ENCODE measurements at regions not wholly inside any gene's neighbourhood (a gene's known extent, or its start where the extent isn't known, plus 50 kb on each side); places are given as distances from the start of the nearest gene placed in this dataset.

DNA sequence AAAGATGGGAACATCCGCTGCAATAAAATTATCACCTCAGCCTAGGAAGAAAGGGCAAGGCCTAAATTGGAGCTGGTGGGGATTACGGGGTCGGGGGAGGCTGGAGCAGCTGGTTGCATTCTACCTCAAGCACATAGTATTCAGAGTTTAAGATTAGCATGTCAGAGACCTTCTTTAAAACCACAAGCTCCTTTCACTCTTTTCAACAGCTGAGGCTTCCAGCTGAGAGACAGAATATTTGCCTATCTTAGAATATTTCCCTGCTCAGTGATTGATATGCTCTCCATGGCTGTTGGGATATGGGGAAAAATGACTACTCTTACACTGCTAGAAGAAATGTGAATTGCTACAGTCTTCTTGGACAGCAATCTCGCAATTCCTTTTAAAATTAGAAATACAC is 248.6 kb downstream of the TBX15 start:
- no peak for TF ChIP-seq POLR2A (IDR thresholded peaks at IDR 0.05)
- H3K27ac ChIP-seq = no peak overlapping the region
- H3K36me3 ChIP-seq = no peaks in the 10 kb centered on the region
- no peaks in the 10 kb centered on the region for H3K9me3 ChIP-seq
- H3K4me1 ChIP-seq = no peaks in the 10 kb centered on the region
- H3K4me3 ChIP-seq = no peak overlapping the region
- DNase-seq (ENCODE audit: low spot score in 2 of 2) = no peak
- H3K27me3 ChIP-seq = no peaks in the 10 kb centered on the region
- WGBS, 2 donors = 32 to 44% methylated on average over 4 of the region's 4 CpGs

DNA sequence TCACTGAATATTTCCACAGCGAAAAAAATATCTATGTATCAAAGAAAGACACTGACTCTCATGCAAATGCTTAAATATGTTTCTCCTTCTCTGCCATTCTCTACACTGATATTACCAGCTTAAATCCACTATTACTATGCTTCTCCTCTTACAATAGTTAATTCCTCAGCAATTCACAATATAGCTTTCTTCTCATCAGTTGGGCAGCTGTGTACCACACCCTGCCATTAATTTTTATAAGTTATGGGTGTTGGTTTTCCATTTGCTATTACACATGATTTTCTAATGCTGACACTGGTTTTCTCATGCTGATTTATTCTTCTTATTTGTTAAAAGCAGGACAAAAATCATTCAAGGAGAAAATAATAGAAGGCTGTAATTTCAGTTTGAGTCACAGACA is 251.8 kb downstream of the TBX15 start:
- H3K9me3 ChIP-seq = no peaks in the 10 kb centered on the region
- H3K4me1 ChIP-seq = no peaks in the 10 kb centered on the region
- TF ChIP-seq, protein P1, sequence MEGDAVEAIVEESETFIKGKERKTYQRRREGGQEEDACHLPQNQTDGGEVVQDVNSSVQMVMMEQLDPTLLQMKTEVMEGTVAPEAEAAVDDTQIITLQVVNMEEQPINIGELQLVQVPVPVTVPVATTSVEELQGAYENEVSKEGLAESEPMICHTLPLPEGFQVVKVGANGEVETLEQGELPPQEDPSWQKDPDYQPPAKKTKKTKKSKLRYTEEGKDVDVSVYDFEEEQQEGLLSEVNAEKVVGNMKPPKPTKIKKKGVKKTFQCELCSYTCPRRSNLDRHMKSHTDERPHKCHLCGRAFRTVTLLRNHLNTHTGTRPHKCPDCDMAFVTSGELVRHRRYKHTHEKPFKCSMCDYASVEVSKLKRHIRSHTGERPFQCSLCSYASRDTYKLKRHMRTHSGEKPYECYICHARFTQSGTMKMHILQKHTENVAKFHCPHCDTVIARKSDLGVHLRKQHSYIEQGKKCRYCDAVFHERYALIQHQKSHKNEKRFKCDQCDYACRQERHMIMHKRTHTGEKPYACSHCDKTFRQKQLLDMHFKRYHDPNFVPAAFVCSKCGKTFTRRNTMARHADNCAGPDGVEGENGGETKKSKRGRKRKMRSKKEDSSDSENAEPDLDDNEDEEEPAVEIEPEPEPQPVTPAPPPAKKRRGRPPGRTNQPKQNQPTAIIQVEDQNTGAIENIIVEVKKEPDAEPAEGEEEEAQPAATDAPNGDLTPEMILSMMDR (IDR thresholded peaks at IDR 0.05) = no peak
- no peaks in the 10 kb centered on the region for H3K36me3 ChIP-seq
- DNase-seq (ENCODE audit: low spot score in 2 of 2) = no peak
- H3K4me3 ChIP-seq = no peak overlapping the region
- no peaks in the 10 kb centered on the region for H3K27me3 ChIP-seq
- H3K27ac ChIP-seq = no peak overlapping the region
- WGBS, 2 donors = 96 to 97% methylated on average over 1 of the region's 1 CpG

DNA sequence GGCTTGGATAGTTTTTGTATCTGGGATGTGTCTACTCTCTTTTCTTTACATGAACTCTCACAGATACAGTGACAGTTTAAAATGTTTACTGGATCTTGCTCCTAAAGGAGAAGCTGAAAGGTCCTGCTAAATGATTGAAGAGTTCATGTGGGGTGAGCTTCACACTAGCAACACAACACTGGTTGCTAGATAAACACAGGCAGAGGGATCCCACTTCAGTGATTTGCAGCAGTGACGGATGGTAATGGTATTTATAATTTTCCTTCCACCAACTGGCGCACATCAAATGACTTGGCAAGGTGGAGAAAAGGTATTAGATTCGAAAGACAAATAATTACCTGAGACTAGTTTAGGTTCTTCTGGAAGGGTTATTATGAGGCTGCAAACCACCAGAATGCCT is 270.2 kb downstream of the TBX15 start:
- H3K36me3 ChIP-seq = no peaks in the 10 kb centered on the region
- 86 to 90% methylated on average over 3 of the region's 3 CpGs for WGBS, 2 donors
- no peaks in the 10 kb centered on the region for H3K27me3 ChIP-seq
- peaks cover 0 to 7% (median 0%) of the 10 kb centered on the region in 4 donors for H3K9me3 ChIP-seq
- DNase-seq (ENCODE audit: low spot score in 2 of 2) = no peak
- no peaks in the 10 kb centered on the region for H3K4me1 ChIP-seq
- H3K27ac ChIP-seq = no peak overlapping the region
- TF ChIP-seq POLR2A (IDR thresholded peaks at IDR 0.05) = no peak
- TF ChIP-seq, protein P1 (IDR thresholded peaks at IDR 0.05) = no peak
- no peak for TF ChIP-seq EP300 (IDR thresholded peaks at IDR 0.05)
- H3K4me3 ChIP-seq = no peak overlapping the region

DNA sequence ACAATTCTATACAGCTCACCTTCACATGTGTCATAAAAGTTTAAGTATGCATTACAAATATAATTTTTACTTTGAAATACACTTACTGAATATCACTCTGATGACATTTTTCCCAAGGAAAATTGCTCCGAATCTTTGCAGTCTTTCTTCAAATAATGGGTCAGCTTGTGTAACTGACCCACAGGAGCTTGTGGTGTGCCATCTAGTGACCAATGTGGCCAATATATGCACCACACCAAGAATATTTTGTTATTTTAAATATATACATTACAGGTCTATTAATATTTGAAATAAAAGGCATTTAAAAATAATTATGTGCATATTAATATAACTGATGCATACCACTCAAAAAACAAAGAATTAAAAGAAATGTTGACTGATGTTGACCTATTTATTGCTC is 271.4 kb downstream of the TBX15 start:
- Histone ChIP-seq H3K4me3 (no peak overlapping the region), H3K36me3 (no peaks in the 10 kb centered on the region), H3K9me3 (peaks cover 0 to 3% (median 0%) of the 10 kb centered on the region in 4 donors), H3K4me1 (no peaks in the 10 kb centered on the region), H3K27ac (no peak overlapping the region), H3K27me3 (no peaks in the 10 kb centered on the region)
- 38 to 68% methylated on average over 1 of the region's 1 CpG for WGBS, 2 donors
- no peak for DNase-seq (ENCODE audit: low spot score in 2 of 2)
- no peak for TF ChIP-seq EP300 (IDR thresholded peaks at IDR 0.05)
- no peak for TF ChIP-seq POLR2A (IDR thresholded peaks at IDR 0.05)
- TF ChIP-seq, protein P1 (IDR thresholded peaks at IDR 0.05) = no peak

DNA sequence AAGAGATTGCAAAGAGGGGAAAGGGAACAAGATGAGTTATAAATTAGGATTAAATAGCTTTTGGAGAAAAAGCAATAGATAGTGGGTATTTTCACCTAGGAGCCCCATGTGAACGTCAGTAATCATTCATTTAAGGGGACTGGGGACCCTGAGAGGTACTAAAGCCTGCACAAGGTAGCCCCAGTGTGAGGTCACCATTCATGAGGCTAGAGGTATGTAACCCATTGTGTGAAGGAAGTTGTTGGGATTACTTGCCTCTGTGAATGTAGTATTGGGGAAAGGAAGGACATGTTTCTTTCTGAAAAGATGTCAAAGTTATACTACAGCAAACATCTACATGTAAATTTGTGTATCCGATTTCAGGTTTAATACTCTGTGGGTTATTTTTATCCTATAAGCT is 276.8 kb downstream of the TBX15 start:
- 39 to 54% methylated on average over 2 of the region's 2 CpGs for WGBS, 2 donors
- DNase-seq (ENCODE audit: low spot score in 2 of 2) = no peak
- Histone ChIP-seq H3K27ac (no peak overlapping the region), H3K27me3 (no peaks in the 10 kb centered on the region), H3K4me3 (no peak overlapping the region), H3K4me1 (no peaks in the 10 kb centered on the region), H3K9me3 (peaks cover 0 to 5% (median 0%) of the 10 kb centered on the region in 4 donors), H3K36me3 (no peaks in the 10 kb centered on the region)
- TF ChIP-seq POLR2A (IDR thresholded peaks at IDR 0.05) (no peak), EP300 (IDR thresholded peaks at IDR 0.05) (no peak)
- TF ChIP-seq, protein P1 (IDR thresholded peaks at IDR 0.05) = no peak

DNA sequence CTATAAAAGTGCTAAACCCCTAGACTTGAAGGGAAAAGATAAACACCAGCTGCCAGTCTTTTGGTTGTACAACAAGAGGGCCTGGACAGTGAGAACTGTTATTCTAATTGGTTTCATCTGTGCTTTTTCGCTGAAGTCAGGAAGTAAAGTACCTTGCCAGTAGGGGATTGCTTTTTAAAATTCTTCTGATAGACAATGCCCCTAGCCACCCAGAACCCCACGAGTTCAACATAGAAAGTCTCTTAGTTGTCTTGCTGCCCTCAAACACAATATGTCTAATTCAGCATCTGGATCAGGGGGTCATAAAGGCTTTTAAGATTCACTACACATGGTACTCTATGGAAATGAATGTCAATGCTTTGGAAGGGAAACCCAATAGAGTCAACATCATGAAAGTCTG is 289.2 kb downstream of the TBX15 start:
- TF ChIP-seq EP300 (IDR thresholded peaks at IDR 0.05) (no peak), POLR2A (IDR thresholded peaks at IDR 0.05) (no peak)
- TF ChIP-seq, protein P1 (IDR thresholded peaks at IDR 0.05) = no peak
- no peaks in the 10 kb centered on the region for H3K36me3 ChIP-seq
- no peaks in the 10 kb centered on the region for H3K27me3 ChIP-seq
- H3K27ac ChIP-seq = no peak overlapping the region
- no peak for DNase-seq (ENCODE audit: low spot score in 2 of 2)
- WGBS, 2 donors = 50 to 60% methylated on average over 2 of the region's 2 CpGs
- no peaks in the 10 kb centered on the region for H3K4me1 ChIP-seq
- H3K4me3 ChIP-seq = no peak overlapping the region
- peaks cover 0 to 12% (median 0%) of the 10 kb centered on the region in 4 donors for H3K9me3 ChIP-seq
